ENCODE measurements at regions not wholly inside any gene's neighbourhood (a gene's known extent, or its start where the extent isn't known, plus 50 kb on each side); places are given as distances from the start of the nearest gene placed in this dataset.
"Not testable (repeated sequence)": the region's sequence is repeated elsewhere in the genome, so short reads cannot be mapped to it uniquely, and the experiment has no call there.

- H3K27ac ChIP-seq: no peak overlapping the region
- no peak for TF ChIP-seq ZFX (IDR thresholded peaks at IDR 0.05)
- TF ChIP-seq CTCF (conservative IDR thresholded peaks at IDR 0.05): no peak
These were observed 75.1 kb upstream of the NUP50 start for GRCh38 chr22:45088576-45088975.

GRCh38 chr22:45090497-45090910 lies 73.2 kb upstream of the NUP50 start:
- H3K27ac ChIP-seq: no peak overlapping the region
- no peak for TF ChIP-seq ZFX (IDR thresholded peaks at IDR 0.05)
- TF ChIP-seq CTCF (conservative IDR thresholded peaks at IDR 0.05): no peak

- no peak overlapping the region for H3K27ac ChIP-seq
- TF ChIP-seq CTCF (conservative IDR thresholded peaks at IDR 0.05): no peak
- TF ChIP-seq ZFX (IDR thresholded peaks at IDR 0.05): no peak
These were observed 72.4 kb upstream of the NUP50 start for GRCh38 chr22:45091254-45091854.

GRCh38 chr22:45091875-45092274 lies 71.8 kb upstream of the NUP50 start:
- H3K27ac ChIP-seq: not testable (repeated sequence)

GRCh38 chr22:45092644-45093043 lies 71.1 kb upstream of the NUP50 start:
- no peak for TF ChIP-seq ZFX (IDR thresholded peaks at IDR 0.05)
- TF ChIP-seq CTCF (conservative IDR thresholded peaks at IDR 0.05): no peak
- H3K27ac ChIP-seq: no peak overlapping the region

GRCh38 chr22:45093609-45094008 lies 70.1 kb upstream of the NUP50 start:
- no peak overlapping the region for H3K27ac ChIP-seq
- TF ChIP-seq CTCF (conservative IDR thresholded peaks at IDR 0.05): no peak
- TF ChIP-seq ZFX (IDR thresholded peaks at IDR 0.05): no peak

GRCh38 chr22:45094081-45094720 lies 69.5 kb upstream of the NUP50 start:
- no peak for TF ChIP-seq ZFX (IDR thresholded peaks at IDR 0.05)
- no peak for TF ChIP-seq CTCF (conservative IDR thresholded peaks at IDR 0.05)
- no peak overlapping the region for H3K27ac ChIP-seq

GRCh38 chr22:45094825-45095224 lies 68.9 kb upstream of the NUP50 start:
- no peak overlapping the region for H3K27ac ChIP-seq
- TF ChIP-seq CTCF (conservative IDR thresholded peaks at IDR 0.05): no peak

Data from C4-2B (cell line).